CD1c-positive myeloid dendritic cell (primary cell): ENCODE measurements at regions not wholly inside any gene's neighbourhood (a gene's known extent, or its start where the extent isn't known, plus 50 kb on each side); places are given as distances from the start of the nearest gene placed in this dataset.

Experiments
- DNase-seq: peaks from one replicate; pipeline ENCODE4 v3.0.0-alpha.2; 2016; ENCODE audit errors: extremely low spot score

GRCh38 chr21:34022627-34023335 lies 50.6 kb upstream of the MRPS6 start:
- DNase-seq = peak; percentile 94

DNA sequence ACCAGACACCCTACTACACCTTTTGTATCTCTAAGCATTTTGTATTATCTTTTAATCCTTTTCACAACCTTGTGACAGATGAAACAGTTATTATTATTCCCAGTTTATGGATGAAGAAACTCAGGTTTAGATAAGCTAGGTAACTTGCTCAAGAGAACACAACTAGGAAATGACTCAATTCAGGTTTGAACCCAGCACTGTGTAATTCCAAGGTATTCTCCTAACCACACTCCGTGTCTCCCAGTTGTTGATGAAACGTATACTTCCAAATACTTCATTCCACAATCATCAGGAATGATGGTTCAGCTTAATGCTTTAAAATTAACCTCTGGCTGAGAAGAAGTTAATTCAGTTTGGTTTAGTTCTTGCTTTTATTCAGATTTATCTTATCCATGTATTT lies 51.7 kb upstream of the MRPS6 start:
- DNase-seq = no peak

GRCh38 chr21:34020983-34021553 lies 52.3 kb upstream of the MRPS6 start:
- no peak for DNase-seq

- peak; percentile 83 for DNase-seq
These were observed 53.2 kb upstream of the MRPS6 start for GRCh38 chr21:34020005-34020847.

GRCh38 chr21:34019402-34019801 lies 54.0 kb upstream of the MRPS6 start:
- DNase-seq = no peak

DNA sequence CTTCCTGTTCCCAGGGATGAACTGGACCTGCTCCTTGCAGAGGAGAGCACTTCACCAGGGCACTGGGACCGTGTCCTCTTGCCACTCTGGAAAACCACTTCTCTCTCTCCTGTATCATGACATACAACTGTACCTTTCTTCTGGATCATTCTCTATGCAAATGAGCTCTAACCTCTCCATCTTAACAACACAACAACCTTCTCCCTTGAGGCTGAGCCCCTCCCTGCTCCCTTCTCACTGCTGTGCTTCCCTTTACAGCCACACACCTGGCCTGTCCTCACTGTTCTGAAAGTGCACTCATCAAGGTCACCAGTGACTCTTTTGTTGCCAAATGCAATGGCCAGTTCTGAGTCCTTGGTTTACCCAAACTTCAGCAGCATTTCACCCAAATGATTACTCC lies 54.5 kb upstream of the MRPS6 start:
- DNase-seq = no peak

DNA sequence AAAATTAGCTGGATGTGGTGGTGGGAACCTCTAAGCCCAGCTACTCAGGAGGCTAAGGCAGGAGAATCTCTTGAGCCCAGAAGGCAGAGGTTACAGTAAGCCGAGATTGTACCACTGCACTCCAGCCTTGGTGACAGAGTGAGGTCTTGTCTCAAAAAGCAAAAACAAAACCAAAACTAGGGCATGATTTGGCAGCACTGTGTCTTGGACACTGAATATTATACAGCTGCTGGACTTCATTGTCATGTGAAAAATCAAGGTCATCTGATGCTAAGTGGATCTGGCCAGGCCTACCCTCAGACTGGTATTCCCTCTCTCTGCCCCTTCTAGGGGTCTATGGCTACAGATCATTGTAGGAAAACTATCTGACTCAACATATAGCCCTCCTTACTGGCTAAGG lies 55.2 kb upstream of the MRPS6 start:
- no peak for DNase-seq

DNA sequence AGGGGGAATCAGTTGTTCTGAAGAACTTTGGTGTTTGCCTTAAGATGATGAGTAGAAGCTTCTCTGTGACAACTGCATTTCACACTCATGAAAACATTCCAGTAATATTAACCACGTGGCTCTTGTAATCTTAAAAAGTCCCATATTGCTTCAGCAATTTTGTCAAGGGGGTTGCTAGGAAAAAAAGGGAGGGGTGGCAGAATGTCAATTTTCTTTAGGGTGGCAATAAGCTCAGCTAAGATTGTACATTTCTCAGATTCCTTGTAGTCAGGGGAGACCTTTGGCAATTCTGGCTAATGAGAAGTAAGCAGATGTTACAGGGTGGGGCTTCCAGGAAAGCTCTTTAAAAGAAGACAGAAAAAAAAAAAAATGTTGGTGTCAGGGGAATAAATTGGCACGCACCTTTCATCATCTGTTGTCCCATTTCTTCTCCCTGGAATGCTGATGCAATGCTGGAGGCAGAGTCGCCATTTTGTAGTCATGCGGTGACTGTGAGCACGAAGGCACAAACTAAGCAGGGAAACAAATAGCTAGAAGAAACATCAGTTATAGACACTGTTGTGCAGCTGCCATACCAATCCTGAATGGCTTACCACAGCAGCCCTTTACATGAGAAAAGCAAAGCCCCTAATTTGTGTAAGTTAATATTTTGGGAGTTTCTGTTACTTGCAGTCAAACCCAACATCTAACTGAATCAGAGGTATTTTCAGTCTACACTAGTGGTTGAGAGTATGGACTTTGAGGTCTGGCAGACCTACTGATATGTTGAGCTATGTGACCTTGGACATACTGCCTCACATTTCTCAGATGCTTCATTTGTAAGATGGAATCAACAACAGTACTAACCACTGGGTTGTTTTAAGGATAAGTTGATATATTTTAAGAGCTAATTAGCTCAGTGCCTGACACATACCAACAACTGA lies 56.1 kb upstream of the MRPS6 start:
- peak; percentile 51 for DNase-seq

- no peak for DNase-seq
These were observed 60.7 kb upstream of the MRPS6 start for GRCh38 chr21:34012640-34013039.

GRCh38 chr21:34011660-34012059 lies 61.7 kb upstream of the MRPS6 start:
- no peak for DNase-seq

DNA sequence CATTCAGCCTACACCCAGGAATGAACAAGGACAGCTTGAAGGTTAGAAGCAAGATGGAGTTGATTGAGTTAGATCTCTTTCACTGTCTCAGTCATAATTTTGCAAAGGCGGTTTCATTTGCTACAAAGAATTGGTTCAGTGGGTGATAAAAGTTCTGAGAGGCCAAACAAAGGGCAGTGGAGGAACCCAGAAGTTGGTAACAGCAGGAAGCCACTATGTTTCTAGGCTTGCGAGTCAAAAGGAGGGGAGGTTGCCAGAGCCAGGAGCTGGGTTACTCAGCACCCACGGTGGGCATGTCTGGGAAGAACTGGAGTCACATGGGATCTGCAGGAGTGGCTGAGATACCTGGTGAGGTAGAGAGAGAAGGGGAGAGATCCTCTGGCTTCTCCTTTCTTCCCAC lies 64.2 kb upstream of the MRPS6 start:
- no peak for DNase-seq

- DNase-seq = no peak
These were observed 64.8 kb upstream of the MRPS6 start for GRCh38 chr21:34008618-34009017.

DNA sequence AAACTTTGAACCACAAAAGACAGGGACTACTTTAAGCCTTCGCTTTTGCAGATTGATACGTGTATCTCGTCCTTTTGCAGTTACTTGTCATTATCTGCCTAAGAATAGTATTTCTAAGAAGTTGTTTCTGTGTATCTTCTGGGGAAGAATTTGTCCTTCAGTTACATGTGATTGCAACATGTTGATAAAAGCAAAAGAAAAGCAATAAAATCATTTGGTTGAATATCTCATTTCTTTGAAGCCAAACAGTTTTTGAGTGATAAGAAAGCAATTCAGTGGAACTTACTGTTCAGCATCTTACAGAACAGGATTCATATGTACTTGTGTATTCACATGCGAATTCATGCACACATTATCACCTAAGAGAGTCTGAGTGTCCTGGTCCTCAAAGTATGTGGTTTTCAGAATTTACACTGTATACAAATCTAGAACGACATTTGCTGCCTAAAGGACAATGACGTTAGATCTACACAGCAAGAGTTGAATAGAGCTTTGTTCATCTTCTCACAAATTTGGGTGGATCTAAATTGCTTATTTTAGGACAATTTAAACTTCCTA lies 66.7 kb upstream of the MRPS6 start:
- no peak for DNase-seq

DNA sequence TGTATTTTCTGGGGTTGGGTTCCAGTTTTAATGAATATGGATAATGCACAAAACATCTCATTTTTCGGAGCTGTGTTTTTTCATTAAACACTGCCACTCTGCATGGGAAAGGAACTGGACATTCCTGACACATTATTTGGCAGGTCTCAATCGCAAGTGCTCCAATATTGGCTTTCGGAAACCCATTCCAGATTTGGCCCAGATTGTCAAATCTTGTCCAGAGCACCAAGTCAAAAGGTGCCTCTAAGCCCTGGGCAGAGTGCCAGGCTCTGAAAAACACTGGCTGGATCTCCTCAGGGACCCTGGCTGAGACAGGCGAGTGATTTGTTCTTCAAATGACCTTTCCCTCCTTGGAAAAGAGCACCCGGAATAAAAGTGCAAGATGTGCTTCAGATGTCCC lies 68.4 kb upstream of the MRPS6 start:
- no peak for DNase-seq

- no peak for DNase-seq
These were observed 69.1 kb upstream of the MRPS6 start for GRCh38 chr21:34004013-34004938.

DNA sequence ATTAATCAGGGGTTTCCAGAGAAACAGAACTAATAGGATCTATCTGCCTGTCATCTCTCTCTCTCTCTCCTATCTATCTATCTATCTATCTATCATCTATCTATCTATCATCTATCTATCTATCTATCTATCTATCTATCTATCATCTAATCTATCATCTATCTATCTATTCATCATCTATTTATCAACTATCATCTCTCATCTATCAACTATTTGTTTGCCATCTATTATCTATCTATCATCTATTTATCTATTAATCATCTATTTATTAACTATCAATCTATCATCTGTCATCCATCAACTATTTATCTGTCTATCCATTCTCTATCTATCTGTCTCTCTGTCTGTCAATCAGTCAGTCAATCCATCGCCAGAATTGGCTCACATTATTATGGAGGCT lies 70.0 kb upstream of the MRPS6 start:
- DNase-seq = no peak

DNA sequence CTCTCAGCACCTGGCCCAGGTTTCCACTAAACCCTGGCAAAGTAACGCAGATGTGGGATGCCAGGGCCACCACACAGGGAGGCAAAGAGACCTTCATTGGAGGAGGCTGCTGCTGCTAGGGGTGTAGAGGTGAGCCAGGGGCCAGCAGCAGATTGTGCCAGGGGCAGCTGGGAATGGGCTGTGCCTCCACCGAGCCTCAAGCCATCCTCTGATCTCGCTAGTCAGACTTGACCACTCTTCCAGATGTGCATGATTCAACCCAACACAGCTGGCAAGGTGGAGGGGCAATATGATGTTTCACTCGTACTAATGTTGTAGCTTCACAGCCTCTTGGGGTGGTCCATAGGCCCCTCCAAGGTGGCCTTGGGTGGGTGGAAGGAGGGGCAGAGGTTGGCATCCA lies 73.0 kb upstream of the MRPS6 start:
- DNase-seq = no peak

DNA sequence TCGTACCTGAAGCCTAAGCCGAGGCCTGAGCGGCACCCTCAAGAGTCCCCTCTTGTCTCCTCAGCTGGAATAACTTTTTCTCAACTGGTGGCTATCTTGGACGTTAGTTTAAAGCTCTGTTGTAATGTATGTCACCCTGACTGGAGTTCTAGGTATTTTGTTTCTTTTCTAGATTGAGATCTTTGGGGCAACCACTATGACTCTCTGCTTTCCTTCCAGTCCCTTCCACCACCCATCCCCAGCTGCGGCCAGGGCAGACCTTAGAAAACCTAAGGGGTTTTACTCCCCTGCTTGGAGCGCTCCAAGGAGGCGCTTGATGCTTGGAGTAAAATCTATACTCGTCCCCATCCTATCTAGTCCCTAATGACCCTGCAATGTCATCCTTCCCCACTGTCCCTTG lies 74.6 kb upstream of the MRPS6 start:
- no peak for DNase-seq

DNA sequence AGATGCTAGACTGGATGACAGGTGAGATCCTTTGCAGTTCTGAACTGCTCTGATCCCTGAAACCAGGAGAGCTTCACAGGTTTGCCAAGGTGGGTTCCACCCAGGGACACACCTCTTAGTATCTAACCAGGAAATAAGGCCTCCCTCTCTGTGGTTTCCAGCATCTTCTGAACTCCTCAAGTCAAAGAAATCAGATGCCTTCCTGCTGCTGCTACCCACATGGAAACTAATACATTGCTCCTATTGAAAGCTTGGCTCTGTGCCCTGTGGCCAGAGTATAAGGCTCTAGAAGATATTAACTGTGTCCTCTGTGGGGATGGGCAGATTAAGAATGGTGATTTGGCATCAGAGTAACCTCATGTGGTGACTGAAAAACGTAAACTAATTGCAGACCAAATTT lies 75.0 kb upstream of the MRPS6 start:
- no peak for DNase-seq

DNA sequence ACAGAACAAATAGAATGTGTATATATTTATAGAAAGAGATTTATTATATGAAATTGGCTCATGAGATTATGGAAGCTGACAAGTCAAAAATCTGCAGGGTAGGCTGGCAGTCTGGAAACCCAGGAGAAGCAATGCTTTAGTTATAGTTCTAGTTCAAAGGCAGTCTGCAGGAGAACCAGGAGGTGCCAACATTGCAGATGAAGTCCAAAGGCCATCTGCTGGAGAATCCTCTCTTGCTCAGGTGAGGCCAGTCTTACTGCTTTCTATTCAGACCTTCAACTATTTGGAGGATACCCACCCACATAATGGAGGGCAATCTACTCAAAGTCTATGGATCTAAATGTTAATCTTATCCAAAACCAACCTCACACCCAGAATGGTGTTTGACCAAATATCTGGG lies 75.9 kb upstream of the MRPS6 start:
- DNase-seq = no peak

GRCh38 chr21:33994373-33994772 lies 78.8 kb upstream of the ATP5PO start:
- no peak for DNase-seq
